ENCODE measurements at regions not wholly inside any gene's neighbourhood (a gene's known extent, or its start where the extent isn't known, plus 50 kb on each side); places are given as distances from the start of the nearest gene placed in this dataset.

DNA sequence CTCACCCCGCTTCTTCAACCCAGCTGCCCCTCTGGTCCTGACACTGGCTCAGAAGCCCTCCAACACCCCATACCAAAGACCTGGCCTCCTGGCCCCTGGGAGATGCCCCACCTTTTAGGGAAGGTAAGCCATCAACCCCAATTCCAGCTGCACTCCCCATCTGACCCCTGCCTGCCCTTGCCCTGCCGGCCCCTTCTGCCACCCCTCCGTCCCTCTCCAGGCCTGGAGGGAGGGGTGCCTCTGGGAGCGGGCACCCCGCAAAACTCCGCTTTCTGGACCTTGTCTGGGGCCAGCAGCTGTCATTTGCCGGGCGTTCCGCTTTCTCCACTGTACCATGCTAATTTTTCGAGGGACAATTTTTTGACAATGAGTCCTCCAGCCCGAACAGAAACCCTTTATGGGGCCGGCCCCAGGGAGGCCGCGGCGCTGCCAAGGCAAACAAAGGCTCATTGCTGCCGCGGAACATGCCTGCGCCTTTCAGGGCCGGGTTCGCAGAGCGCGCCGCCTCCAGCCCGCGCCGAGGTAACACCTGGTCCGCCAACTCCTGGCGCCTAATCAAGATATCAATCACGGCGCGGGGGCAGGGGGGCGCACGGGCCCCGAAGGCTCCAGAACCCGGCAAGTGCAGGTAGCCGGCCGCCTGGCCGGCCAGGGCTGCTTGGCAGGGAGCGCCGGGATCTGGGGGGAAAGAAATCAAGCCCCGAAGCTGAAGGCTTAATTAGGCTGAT, 96.0 kb downstream of the INHBB start:
- DNase-seq, result no peak

DNA sequence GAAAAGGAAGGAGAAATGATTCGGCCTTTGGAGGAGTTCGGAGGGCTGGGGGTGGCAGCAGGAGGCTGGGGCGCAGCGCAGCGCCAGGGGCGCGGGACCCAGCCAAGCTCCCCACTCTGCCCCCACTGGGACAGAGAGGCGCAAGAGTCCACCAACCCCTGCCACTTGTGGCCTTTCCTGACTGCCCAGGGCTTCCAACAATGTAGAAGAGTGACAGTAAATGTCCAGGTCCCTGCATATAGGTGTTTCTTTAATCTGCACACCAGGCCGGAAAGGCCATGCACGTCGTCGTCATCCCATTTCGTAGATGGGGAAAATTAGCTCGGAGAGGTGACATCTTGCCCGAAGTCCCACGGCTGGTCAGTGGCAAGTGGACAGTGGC, 96.6 kb downstream of the INHBB start:
- no peak for DNase-seq

DNA sequence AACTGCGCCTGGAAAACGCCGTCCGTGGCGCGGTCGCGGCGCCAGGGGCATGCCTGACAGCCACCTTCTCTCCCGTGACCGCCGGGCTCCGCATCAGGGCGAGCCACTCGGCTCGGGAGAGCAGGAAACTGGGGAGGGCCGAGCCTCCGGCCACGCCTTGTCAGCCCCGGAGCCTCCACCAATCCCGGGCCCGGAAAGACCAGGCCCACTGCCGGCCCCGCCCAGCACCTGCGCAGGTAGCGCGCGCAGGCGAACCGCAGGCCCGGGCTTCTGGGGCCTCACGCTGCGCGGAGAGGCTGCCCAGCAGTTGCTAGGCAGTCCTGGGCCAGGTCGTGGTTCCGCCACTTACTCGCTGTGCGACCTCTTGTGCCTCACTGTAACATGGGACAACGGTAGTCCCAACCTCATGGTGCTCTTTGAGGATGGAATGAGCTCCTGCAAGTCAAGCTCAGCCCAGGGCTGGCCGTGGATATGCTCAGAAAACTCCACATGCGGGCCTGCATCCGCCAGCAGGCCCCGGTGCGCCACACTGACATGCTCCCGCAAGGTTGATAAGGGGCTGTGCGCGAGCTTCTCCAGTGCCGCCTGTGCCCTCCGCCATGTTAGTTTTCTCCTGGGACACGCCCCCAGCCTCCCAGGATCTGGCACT, 97.1 kb downstream of the INHBB start:
- no peak for DNase-seq

DNA sequence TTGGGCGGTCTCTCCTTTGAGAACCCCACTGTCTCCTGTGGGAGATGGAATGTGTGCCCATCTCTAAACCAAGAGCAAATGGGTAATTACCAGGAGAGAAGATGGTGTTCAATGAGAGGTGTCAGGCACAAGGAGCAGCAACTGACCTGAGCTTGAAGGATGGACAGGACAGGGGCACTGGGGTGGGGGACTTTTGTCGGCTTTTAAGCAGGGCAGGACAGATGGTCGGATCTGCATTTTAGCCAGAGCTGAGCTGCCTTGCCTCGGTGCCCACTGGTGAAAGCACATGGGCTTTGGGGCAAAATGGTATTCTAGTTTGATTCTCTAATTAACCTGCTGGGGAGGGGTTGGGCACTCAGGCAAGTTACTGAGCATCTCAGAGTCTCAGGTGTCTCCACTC, 98.0 kb downstream of the INHBB start:
- DNase-seq, result no peak

DNA sequence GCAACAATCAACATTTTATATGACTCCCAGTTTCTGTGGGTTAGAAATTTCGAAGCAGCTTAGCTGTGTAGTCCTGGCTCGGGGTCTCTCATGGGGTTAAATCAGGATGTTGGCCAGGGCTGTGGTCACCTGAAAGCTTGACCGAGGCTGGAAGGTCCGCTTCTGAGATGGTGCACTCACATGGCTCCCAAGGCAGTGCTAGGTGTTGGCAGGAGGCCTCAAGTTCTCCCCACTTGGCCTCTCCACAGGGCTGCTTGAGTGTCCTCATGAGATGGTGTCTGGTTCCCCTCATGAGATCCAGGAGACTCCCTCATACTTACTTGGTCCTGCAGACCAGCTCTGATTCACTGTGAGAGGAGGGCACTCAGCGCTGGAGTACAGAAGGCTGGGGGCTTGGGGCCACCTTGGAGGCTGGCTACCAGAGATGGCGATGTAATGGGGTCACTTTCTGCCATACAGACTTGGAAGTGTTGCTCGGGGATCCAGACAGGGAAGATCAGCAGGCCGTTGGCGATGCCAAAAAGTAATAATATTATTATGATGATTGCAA, 98.8 kb downstream of the INHBB start:
- no peak for DNase-seq

DNA sequence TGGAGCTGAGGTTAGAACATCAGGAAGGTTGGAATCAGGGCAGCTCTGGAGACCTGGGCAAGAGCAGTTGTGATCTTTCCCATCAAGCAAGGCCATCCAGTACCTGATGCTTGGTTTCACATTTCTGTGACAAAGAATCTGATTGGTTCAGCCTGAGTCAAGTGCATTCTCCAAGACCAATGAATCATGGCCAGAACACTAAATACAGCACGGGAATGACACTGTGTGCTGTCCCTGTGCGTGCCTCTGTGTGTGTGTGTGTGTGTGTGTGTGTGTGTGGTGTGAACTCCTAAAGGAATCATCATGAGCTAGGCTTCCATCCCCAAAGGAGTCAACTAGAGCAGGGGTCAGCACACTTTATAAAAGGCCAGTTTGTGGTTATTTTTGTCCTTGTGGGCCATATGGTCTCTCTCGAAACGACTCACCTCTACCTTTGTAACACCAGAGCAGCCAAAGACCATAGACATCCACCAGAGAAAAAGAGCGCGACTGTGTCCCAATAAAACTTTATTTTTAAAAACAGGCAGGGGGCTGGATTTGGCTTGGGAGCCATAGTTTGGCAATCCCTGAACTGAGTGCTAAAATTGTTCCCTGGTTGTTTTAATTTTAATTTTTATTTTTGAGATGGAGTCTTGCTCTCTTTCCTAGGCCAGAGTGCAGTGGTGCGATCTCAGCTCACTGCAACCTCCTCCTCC, 99.7 kb downstream of the INHBB start:
- DNase-seq, result no peak

DNA sequence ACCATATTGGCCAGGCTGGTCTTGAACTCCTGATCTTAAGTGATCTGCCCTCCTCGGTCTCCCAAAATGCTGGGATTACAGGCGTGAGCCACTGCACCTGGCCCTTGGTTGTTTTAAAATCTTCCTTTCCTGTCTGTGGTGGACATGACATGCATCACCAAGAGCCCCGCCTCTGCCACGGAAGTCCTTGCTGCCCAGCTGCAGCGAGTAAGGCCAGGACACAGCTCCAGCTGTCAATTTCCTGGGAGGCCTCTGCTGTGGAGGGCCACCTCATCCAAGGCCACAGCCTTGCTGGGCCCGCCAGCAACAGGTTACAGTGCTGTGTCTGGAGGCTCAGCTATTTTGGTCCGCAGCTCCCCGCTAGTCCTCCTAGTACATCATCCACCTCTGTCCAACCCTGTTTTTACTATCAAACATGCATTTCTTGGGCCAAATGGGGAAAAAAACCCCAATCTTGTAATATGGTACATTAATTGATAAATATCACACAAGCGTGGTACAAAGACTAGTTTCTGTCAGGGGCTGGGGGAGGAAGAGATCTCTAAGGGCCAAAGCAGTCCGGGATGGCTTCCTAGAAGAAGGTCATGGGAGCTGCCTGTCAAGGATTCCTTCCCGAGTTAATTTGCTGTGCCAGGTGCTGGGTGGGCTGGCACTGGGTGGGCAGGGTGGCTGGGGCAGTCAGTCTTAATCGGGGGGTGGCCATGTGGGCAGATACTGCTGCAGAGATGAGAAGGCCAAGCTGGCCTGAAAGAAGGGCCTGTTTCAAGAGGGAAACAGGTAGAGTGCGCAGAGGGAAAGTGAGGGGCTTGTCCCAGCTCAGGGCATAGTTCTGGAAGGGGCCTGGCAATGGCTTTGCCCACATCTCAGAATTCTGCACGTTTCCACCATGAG, 100.5 kb downstream of the INHBB start:
- DNase-seq, result no peak

DNA sequence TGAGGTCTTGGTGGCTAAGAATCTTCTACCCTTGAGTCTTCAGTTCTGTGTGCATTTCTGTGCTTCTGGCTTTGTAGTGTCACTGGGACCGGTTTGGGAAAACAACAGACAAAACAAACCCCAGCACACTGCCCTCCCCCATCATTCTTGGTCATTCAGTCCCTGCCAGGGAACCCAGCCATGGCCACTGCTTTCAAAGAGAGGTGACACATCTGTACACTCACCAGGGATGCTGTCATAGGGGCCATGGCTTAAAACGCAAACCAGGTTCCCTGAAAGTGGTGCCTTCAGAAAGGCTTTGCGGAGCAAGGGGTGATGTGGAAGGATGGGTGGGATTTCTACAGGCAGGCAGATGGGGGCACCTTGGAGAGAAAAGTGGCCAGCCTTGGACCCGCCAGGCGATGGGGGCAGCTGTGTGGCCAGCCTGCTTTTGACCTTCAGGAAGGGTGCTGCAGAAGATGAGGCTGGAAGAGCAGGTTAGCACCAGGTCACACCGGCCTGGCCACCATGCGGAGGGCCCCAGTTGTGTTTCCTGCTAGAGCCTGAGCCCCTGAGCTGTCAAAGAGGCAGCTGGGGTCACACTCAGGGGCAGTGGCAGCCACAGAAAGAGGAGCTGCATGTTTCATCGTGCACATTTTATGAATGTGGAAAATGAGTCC, 101.3 kb downstream of the INHBB start:
- no peak for DNase-seq

DNA sequence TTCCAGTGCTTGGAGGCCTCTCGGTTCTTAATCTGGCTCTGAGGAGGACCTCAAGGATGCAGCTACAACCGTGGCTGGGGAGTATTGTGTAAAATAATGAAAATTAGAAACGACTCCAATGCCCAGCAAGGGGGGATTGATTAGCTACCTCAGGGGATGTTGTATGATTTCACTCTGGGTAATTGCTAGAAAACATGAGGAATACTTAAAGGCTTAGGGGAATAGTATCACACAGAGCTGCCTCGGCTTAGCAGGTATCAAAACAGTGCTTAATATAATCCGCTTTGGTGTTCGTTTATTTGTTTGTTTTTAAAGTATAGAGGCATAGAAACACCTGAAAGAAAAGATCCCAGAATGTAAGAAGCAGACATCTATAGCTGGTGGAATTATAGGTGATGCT, 102.5 kb downstream of the INHBB start:
- DNase-seq, result no peak

DNA sequence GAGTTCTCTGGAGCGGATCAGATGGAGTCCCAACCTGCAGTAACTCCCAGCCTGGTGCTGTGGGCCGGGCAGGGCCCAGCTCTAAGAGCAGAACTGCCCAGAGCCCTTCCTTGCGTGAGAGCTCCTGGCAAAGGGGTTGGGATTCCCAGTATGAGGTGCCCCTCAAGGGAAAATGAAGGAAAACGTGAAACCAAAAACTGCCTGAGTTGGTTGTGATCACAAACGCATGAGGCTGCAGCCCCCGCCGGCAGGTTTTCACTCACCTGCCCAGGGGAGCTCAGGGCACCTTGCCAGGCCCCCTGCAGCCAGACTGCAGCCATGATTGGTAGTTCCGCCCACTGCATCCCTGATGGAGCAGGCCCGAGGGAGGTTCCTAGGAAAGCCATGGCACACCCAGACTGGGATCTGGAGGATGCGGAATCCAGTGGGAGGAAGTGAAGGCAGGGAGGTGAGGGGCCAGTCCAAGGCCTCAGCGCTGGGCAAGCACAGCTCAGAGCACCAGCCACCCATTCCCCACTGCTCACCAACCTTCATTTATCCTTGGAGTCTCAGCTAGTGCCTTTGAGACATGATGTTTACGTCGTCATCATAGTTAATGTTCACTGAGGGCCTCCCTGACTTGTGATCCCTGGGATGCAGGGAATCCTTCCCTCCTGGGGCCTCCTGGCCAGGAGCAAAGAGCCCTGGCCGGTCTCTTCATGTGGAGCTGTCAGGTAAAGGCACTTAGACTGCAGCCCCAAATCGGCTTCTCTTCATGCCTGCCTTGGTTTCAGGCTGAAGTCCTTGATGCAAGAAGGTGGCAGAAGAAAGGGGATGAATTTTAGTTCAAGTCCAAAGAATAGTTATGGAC, 103.2 kb downstream of the INHBB start:
- no peak for DNase-seq

DNA sequence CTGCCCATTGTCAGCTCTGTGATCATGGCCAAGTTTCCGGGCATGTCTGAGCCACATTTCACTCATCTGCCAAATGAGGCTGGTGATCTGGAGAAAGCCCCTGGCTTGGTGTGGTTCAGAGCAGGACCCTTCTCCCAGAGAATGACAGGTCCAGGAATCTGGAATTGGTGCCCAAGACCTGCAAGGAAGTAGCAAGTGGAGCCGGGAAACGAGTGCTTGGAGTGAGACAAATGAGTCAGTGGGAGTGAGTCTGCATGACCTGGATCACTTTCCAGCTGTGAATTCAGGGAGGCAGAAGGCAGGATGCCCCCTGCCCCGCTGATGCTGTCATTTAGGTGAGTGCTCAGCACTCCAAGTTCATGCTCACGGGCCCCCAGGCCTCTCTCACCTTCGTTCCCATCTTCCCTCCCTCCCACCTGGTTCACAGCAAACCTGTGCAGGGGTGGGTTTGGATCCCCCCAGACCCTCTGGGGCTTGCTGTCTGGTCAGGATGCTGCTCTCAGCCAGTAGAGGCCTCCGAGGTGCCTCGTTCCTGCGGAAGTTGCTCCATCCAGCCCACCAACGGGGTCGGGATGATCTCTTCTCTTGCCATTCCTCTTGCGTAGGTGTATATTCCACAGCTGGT, 104.4 kb downstream of the INHBB start:
- no peak for DNase-seq

DNA sequence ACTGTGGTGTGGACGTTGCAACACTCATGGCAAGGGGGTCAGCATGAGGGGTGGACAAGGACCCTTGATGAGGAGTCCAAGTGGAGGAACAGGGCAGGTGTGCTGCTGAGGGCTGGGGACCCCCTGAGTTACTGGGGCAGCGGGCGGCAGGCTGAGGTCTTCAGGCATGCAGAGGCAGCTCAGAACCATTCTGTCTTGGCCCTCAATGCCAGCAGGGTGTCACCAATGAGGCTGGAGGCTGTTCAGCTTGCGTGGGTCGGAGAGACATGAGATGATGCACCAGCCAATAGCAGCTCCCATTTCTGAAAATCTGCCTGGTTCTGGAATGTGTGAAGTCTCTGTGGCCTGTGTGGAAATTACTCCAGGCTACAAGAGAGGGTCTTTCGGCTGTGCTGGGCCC, 105.4 kb downstream of the INHBB start:
- DNase-seq, result no peak

DNA sequence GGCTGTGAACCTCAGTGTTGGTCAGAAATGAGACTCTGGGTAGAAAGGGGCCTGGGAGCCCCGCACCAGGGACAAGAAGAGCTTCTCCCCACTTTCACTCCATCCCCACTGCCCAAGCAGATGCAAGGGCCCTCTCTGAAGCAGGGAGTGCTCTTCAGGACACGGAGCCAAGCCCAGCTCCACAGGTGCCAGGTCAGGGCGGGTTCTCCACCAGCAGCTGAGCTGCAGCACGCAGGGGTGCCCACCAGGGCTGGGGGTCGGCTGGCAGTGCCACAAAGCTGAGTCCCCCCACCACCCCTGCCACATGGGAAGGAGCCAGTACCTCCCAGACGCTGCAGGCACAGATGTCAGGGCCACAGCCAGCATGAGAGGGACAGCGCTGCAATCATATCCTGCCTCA, 106.2 kb downstream of the INHBB start:
- no peak for DNase-seq

DNA sequence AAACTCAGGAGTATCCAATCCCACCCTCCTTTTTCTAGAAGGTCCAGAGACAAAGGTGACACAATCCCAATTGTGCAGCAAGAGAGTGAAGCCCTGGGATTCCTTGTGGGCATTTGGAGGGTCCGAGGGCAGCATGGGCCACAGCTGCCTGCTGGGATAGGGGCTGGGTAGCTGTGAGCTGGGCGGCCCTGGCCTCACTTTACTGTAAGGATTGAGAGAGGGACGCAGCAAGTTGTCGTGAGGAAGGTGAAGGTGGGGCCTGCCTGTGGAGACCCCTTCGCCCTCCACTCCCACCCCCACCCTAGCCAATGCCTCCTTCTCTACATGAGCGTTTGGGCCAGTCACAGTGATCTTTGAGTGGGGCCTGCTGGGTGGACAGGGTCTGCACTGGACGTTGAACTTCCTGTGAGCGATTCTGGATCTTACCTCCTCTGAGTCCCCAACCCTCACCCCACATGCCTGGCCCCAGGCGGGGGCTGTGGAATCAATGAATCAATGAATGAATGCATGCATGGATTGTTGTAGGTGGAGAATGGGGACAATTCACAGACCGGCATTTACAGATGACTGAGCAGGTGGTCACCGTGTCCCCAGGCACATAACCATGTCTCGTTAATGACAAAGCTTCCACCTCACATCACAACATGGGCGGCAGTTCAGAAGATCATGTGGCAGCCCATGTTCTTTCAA, 107.2 kb downstream of the INHBB start:
- no peak for DNase-seq

DNA sequence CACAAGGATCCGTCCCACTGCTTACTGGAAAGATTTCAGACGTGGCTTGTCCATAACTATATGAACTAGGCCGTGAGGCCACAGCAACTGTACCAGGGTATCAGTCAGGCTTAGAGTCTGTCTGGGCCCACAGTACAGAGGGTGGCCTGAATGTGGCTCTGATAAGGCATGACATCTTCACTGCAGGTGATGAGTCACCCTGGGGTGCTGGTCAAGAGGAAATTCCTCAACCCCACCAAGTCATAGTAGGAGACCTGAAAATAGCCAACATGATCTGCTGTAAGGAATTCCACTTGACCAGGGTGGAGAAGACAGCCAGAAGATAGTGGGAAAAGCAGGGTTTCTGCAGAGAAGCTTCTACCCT, 107.7 kb downstream of the INHBB start:
- no peak for DNase-seq

DNA sequence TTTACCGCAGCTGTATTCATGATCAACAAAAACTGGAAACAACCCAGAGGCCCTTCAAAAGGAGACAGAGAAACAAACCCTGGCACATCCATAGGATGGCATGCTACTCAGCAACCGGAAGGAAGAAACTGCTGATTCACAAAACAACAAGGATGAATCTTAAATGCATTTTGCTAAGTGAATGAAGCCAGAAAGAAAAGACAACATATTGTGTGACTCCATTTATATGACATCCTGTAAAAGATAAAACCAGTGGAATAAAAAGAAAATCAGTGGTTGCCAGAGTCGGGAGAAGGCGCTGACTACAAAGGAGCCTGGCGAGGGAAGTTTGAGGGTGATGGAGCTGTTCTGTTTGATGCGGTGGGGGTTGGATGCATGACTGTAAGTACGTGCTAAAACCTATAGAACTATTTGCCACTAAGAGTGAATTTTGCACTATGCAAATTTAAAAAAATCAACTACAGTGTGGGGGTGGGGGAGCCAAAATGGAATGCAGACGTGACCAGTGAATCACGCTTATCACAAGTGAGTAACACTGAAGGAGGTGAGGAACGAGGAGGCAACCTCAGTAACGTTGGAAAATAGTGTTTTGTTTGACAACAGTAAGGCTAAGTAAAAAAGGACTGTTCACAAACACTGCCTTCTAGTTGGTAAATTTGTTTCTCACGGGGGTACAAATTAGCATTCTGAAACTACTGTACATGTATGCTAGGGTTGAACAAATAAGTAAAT, 108.9 kb downstream of the INHBB start:
- DNase-seq, result no peak

DNA sequence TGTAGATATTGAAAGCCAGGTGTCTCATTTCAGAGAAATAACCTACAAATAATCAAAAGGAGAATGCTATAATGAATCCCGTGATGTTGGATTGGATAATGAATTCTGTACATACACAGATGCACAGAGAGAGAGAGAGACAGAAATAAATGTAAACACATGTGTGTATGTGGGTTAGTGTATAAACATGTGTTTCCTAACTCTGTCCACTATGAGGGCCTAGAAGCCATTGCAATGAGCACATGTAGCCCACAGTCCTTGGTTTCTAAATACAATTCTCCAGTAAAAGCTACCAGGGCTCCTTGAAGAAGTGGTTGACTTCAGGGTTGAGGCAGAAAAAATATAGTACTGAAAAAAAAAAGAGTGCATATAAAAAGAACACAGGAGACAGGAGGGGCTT, 109.5 kb downstream of the INHBB start:
- DNase-seq, result no peak

DNA sequence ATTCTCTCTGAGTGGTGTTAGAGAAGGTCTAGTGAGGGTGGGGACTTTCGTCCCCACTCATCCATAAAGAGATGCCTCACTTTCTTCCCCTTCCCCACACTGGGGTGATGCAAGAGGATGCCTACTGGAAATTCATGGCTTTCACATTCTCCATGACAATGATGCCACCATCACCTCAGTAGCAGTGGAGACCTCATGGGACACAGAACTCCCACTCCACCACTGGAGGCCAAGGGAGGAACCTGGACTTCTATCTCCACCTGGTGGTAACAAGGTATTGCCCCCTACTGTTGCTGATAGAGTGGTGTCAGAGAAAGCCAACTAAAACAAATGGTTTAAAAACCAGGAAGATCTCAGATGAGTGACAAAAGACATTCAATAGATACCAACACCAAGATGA, 110.9 kb downstream of the INHBB start:
- no peak for DNase-seq

DNA sequence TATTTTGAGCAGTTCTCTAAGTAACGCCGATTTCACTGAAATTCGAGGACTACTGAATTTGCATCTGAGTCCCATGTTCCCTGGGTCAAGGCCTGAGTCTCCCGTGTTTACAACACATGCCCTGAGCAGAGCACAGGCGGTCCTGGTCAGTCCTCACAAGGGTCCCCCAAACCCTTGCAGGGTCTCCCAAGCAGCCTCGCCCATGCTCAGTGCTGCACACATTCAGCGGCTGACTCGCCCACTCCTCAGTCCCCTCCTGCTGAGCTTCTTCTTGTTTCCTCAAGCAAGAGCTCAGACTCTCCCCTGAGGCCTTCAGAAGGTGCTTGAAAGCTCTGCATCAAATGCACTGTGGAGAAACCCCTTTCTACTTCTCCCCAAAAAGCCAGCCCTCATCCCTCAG, 114.6 kb downstream of the INHBB start:
- no peak for DNase-seq

DNA sequence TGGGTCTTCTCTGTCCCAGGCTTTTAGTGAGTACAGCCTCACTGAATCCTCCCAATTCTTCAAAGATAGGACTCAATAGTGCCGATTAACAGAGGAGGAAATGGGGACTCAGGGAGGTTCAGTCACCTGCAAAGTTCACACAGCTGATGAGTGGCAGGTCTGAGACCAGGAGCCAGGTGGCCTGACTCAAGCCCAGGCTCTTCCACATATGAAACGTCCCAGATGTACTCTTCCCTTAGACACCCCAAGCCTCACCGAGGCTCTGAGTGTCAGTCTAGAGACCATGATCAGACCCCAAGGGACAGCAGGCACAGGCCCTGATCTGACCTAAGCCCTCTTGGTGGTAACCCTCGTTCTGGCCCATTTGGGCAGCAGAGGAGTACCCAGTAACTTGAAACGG, 115.2 kb downstream of the INHBB start:
- no peak for DNase-seq
